ENCODE measurements at regions not wholly inside any gene's neighbourhood (a gene's known extent, or its start where the extent isn't known, plus 50 kb on each side); places are given as distances from the start of the nearest gene placed in this dataset.

GRCh38 chr21:16007943-16008342, 278.2 kb downstream of the USP25 start:
- no peaks in the 10 kb centered on the region for H3K36me3 Mint-ChIP-seq (ENCODE audit: insufficient read depth, unreplicated experiment)
- no TSS peak for BruUV-seq (replicated peaks)
- H3K27ac Mint-ChIP-seq (ENCODE audit: unreplicated experiment), result no peak overlapping the region
- H3K4me1 Mint-ChIP-seq (ENCODE audit: low read depth, unreplicated experiment), result no peaks in the 10 kb centered on the region
- CTCF ChIA-PET, result no interaction called here
- peaks cover 2% of the 10 kb centered on the region for H3K9me3 Mint-ChIP-seq (ENCODE audit: low read depth, unreplicated experiment)
- DNase-seq, result no peak
- no peaks in the 10 kb centered on the region for H3K27me3 Mint-ChIP-seq (ENCODE audit: unreplicated experiment)
- intact Hi-C loops (cut with micrococcal nuclease; ENCODE audit: unreplicated experiment), result no loop called here
- no peak overlapping the region for H3K4me3 Mint-ChIP-seq (ENCODE audit: low read depth, unreplicated experiment)
- TF ChIP-seq, protein P1, sequence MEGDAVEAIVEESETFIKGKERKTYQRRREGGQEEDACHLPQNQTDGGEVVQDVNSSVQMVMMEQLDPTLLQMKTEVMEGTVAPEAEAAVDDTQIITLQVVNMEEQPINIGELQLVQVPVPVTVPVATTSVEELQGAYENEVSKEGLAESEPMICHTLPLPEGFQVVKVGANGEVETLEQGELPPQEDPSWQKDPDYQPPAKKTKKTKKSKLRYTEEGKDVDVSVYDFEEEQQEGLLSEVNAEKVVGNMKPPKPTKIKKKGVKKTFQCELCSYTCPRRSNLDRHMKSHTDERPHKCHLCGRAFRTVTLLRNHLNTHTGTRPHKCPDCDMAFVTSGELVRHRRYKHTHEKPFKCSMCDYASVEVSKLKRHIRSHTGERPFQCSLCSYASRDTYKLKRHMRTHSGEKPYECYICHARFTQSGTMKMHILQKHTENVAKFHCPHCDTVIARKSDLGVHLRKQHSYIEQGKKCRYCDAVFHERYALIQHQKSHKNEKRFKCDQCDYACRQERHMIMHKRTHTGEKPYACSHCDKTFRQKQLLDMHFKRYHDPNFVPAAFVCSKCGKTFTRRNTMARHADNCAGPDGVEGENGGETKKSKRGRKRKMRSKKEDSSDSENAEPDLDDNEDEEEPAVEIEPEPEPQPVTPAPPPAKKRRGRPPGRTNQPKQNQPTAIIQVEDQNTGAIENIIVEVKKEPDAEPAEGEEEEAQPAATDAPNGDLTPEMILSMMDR (IDR thresholded peaks at IDR 0.05; ENCODE audit: unreplicated experiment), result no peak

- CTCF ChIA-PET, result no interaction called here
- H3K27ac Mint-ChIP-seq (ENCODE audit: unreplicated experiment), result no peak overlapping the region
- no peaks in the 10 kb centered on the region for H3K36me3 Mint-ChIP-seq (ENCODE audit: insufficient read depth, unreplicated experiment)
- no peaks in the 10 kb centered on the region for H3K4me1 Mint-ChIP-seq (ENCODE audit: low read depth, unreplicated experiment)
- no peaks in the 10 kb centered on the region for H3K27me3 Mint-ChIP-seq (ENCODE audit: unreplicated experiment)
- intact Hi-C loops (cut with micrococcal nuclease; ENCODE audit: unreplicated experiment), result no loop called here
- TF ChIP-seq, protein P1 (IDR thresholded peaks at IDR 0.05; ENCODE audit: unreplicated experiment), result no peak
- no TSS peak for BruUV-seq (replicated peaks)
- H3K4me3 Mint-ChIP-seq (ENCODE audit: low read depth, unreplicated experiment), result no peak overlapping the region
- peaks cover 2% of the 10 kb centered on the region for H3K9me3 Mint-ChIP-seq (ENCODE audit: low read depth, unreplicated experiment)
- no peak for DNase-seq
Observed at GRCh38 chr21:16011719-16012118, 281.9 kb downstream of the USP25 start.

- BruUV-seq (replicated peaks), result no TSS peak
- H3K4me1 Mint-ChIP-seq (ENCODE audit: low read depth, unreplicated experiment), result no peaks in the 10 kb centered on the region
- no peak overlapping the region for H3K27ac Mint-ChIP-seq (ENCODE audit: unreplicated experiment)
- no peaks in the 10 kb centered on the region for H3K36me3 Mint-ChIP-seq (ENCODE audit: insufficient read depth, unreplicated experiment)
- H3K27me3 Mint-ChIP-seq (ENCODE audit: unreplicated experiment), result no peaks in the 10 kb centered on the region
- peaks cover 2% of the 10 kb centered on the region for H3K9me3 Mint-ChIP-seq (ENCODE audit: low read depth, unreplicated experiment)
- intact Hi-C loops (cut with micrococcal nuclease; ENCODE audit: unreplicated experiment), result no loop called here
- TF ChIP-seq, protein P1 (IDR thresholded peaks at IDR 0.05; ENCODE audit: unreplicated experiment), result no peak
- CTCF ChIA-PET, result no interaction called here
- no peak overlapping the region for H3K4me3 Mint-ChIP-seq (ENCODE audit: low read depth, unreplicated experiment)
- no peak for DNase-seq
Observed at GRCh38 chr21:16013570-16013969, 283.8 kb downstream of the USP25 start.

DNA sequence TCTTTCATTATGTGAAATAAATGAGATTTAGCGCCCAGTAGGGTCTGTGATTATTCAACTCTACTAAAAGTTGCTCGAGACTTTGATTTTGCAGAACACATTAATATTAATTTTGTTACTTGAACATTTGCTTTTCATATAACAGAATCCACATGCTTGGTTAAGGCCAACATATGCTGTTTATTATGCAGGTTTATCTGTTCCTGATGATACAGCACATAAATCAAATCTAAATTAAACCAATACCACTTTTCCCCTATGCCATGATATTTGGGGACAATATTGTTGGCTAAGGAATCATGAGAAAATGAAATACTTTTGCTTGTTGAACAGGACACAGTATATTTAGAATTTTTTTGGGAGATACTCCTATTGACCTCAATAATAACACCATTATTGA, 291.1 kb downstream of the USP25 start:
- H3K4me3 Mint-ChIP-seq (ENCODE audit: low read depth, unreplicated experiment), result no peak overlapping the region
- no peaks in the 10 kb centered on the region for H3K27me3 Mint-ChIP-seq (ENCODE audit: unreplicated experiment)
- CTCF ChIA-PET, result no interaction called here
- no peak overlapping the region for H3K27ac Mint-ChIP-seq (ENCODE audit: unreplicated experiment)
- DNase-seq, result no peak
- H3K4me1 Mint-ChIP-seq (ENCODE audit: low read depth, unreplicated experiment), result peaks cover 6% of the 10 kb centered on the region
- no TSS peak for BruUV-seq (replicated peaks)
- peaks cover 4% of the 10 kb centered on the region for H3K9me3 Mint-ChIP-seq (ENCODE audit: low read depth, unreplicated experiment)
- TF ChIP-seq, protein P1 (IDR thresholded peaks at IDR 0.05; ENCODE audit: unreplicated experiment), result no peak
- no peaks in the 10 kb centered on the region for H3K36me3 Mint-ChIP-seq (ENCODE audit: insufficient read depth, unreplicated experiment)
- intact Hi-C loops (cut with micrococcal nuclease; ENCODE audit: unreplicated experiment), result no loop called here

DNA sequence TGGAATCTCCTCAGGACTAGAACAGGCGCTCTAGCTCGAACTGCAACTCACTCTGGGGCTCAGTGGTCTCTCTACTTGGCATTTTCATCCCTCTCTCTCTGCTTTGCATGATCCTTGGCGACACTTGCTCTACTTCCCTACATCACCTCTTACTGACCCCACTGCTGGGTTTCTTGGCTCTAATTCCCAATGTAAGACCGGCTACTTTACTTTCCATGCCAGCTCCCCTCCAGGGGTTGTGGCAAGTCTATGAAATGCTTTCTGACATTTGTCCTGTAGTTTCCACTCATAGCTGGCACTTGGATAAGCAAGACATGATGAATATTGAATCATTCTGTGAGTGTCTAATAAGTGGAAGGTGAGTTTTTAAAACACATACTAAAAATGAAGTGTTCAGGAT, 292.3 kb downstream of the USP25 start:
- CTCF ChIA-PET, result no interaction called here
- BruUV-seq (replicated peaks), result no TSS peak
- intact Hi-C loops (cut with micrococcal nuclease; ENCODE audit: unreplicated experiment), result no loop called here
- H3K4me1 Mint-ChIP-seq (ENCODE audit: low read depth, unreplicated experiment), result peaks cover 6% of the 10 kb centered on the region
- H3K9me3 Mint-ChIP-seq (ENCODE audit: low read depth, unreplicated experiment), result peaks cover 4% of the 10 kb centered on the region
- no peaks in the 10 kb centered on the region for H3K36me3 Mint-ChIP-seq (ENCODE audit: insufficient read depth, unreplicated experiment)
- H3K27me3 Mint-ChIP-seq (ENCODE audit: unreplicated experiment), result no peaks in the 10 kb centered on the region
- no peak overlapping the region for H3K4me3 Mint-ChIP-seq (ENCODE audit: low read depth, unreplicated experiment)
- TF ChIP-seq, protein P1 (IDR thresholded peaks at IDR 0.05; ENCODE audit: unreplicated experiment), result no peak
- no peak overlapping the region for H3K27ac Mint-ChIP-seq (ENCODE audit: unreplicated experiment)
- DNase-seq, result no peak
